ENCODE measurements at regions not wholly inside any gene's neighbourhood (a gene's known extent, or its start where the extent isn't known, plus 50 kb on each side); places are given as distances from the start of the nearest gene placed in this dataset.

GRCh38 chr13:34369931-34370330, 552.0 kb downstream of the RFC3 start:
- H3K36me3 ChIP-seq (ENCODE audit: insufficient read depth, low read length), result no peaks in the 10 kb centered on the region
- no peak for DNase-seq (ENCODE audit: insufficient read length, low spot score, missing footprints)
- no peaks in the 10 kb centered on the region for H3K9me3 ChIP-seq (ENCODE audit: low read depth, low read length)
- no peaks in the 10 kb centered on the region for H3K4me1 ChIP-seq (ENCODE audit: insufficient read depth, low read length)
- TF ChIP-seq CTCF (IDR thresholded peaks at IDR 0.05; ENCODE audit: extremely low read depth, low read depth, low read length), result no peak
- no peaks in the 10 kb centered on the region for H3K79me2 ChIP-seq (ENCODE audit: insufficient read depth, low read length)
- H3K27ac ChIP-seq (ENCODE audit: low read depth, low read length), result no peak overlapping the region
- H3K4me3 ChIP-seq (ENCODE audit: insufficient read depth, low read length), result no peak overlapping the region
- no peak overlapping the region for H3K4me2 ChIP-seq (ENCODE audit: insufficient read depth, low read length)
- no peak overlapping the region for H2AFZ ChIP-seq (ENCODE audit: low read length)
- no peaks in the 10 kb centered on the region for H3K27me3 ChIP-seq (ENCODE audit: insufficient read depth, low read length)
- no peaks in the 10 kb centered on the region for H4K20me1 ChIP-seq (ENCODE audit: insufficient read depth, low read length)

GRCh38 chr13:34371108-34371507, 553.2 kb downstream of the RFC3 start:
- DNase-seq (ENCODE audit: insufficient read length, low spot score, missing footprints), result no peak
- no peak for TF ChIP-seq CTCF (IDR thresholded peaks at IDR 0.05; ENCODE audit: extremely low read depth, low read depth, low read length)
- H2AFZ ChIP-seq (ENCODE audit: low read length), result no peak overlapping the region

GRCh38 chr13:34371645-34372395, 553.9 kb downstream of the RFC3 start:
- no peaks in the 10 kb centered on the region for H3K9me3 ChIP-seq (ENCODE audit: low read depth, low read length)
- no peaks in the 10 kb centered on the region for H3K79me2 ChIP-seq (ENCODE audit: insufficient read depth, low read length)
- TF ChIP-seq CTCF (IDR thresholded peaks at IDR 0.05; ENCODE audit: extremely low read depth, low read depth, low read length), result no peak
- no peaks in the 10 kb centered on the region for H4K20me1 ChIP-seq (ENCODE audit: insufficient read depth, low read length)
- no peaks in the 10 kb centered on the region for H3K4me1 ChIP-seq (ENCODE audit: insufficient read depth, low read length)
- no peak for DNase-seq (ENCODE audit: insufficient read length, low spot score, missing footprints)
- no peak overlapping the region for H3K4me2 ChIP-seq (ENCODE audit: insufficient read depth, low read length)
- no peaks in the 10 kb centered on the region for H3K36me3 ChIP-seq (ENCODE audit: insufficient read depth, low read length)
- no peak overlapping the region for H3K4me3 ChIP-seq (ENCODE audit: insufficient read depth, low read length)
- H3K27me3 ChIP-seq (ENCODE audit: insufficient read depth, low read length), result no peaks in the 10 kb centered on the region
- no peak overlapping the region for H2AFZ ChIP-seq (ENCODE audit: low read length)
- no peak overlapping the region for H3K27ac ChIP-seq (ENCODE audit: low read depth, low read length)

More at GRCh38 chr13:34371108-34371507, 553.2 kb downstream of the RFC3 start:
- Histone ChIP-seq H3K9me3 (ENCODE audit: low read depth, low read length) (no peaks in the 10 kb centered on the region), H3K4me3 (ENCODE audit: insufficient read depth, low read length) (no peak overlapping the region), H3K4me1 (ENCODE audit: insufficient read depth, low read length) (no peaks in the 10 kb centered on the region), H3K79me2 (ENCODE audit: insufficient read depth, low read length) (no peaks in the 10 kb centered on the region), H3K27ac (ENCODE audit: low read depth, low read length) (no peak overlapping the region), H3K27me3 (ENCODE audit: insufficient read depth, low read length) (no peaks in the 10 kb centered on the region), H4K20me1 (ENCODE audit: insufficient read depth, low read length) (no peaks in the 10 kb centered on the region), H3K36me3 (ENCODE audit: insufficient read depth, low read length) (no peaks in the 10 kb centered on the region), H3K4me2 (ENCODE audit: insufficient read depth, low read length) (no peak overlapping the region)

- no peak for DNase-seq (ENCODE audit: insufficient read length, low spot score, missing footprints)
- TF ChIP-seq CTCF (IDR thresholded peaks at IDR 0.05; ENCODE audit: extremely low read depth, low read depth, low read length), result no peak
- Histone ChIP-seq H3K79me2 (ENCODE audit: insufficient read depth, low read length) (no peaks in the 10 kb centered on the region), H3K4me3 (ENCODE audit: insufficient read depth, low read length) (no peak overlapping the region), H3K4me1 (ENCODE audit: insufficient read depth, low read length) (no peaks in the 10 kb centered on the region), H3K9me3 (ENCODE audit: low read depth, low read length) (no peaks in the 10 kb centered on the region), H3K27ac (ENCODE audit: low read depth, low read length) (no peak overlapping the region), H3K4me2 (ENCODE audit: insufficient read depth, low read length) (no peak overlapping the region), H3K36me3 (ENCODE audit: insufficient read depth, low read length) (no peaks in the 10 kb centered on the region), H3K27me3 (ENCODE audit: insufficient read depth, low read length) (no peaks in the 10 kb centered on the region), H4K20me1 (ENCODE audit: insufficient read depth, low read length) (no peaks in the 10 kb centered on the region), H2AFZ (ENCODE audit: low read length) (no peak overlapping the region)
These were observed 554.6 kb downstream of the RFC3 start for GRCh38 chr13:34372581-34372980.
